HG03442 (cell line): ENCODE measurements at regions not wholly inside any gene's neighbourhood (a gene's known extent, or its start where the extent isn't known, plus 50 kb on each side); places are given as distances from the start of the nearest gene placed in this dataset.

Source experiments
- ATAC-seq: cut with Tn5 transposase; IDR thresholded peaks from one replicate; pipeline ENCODE4 v1.9.1; 2021; ENCODE audit warnings: mild to moderate bottlenecking, moderate library complexity; ENCODE audit not compliant: unreplicated experiment

DNA sequence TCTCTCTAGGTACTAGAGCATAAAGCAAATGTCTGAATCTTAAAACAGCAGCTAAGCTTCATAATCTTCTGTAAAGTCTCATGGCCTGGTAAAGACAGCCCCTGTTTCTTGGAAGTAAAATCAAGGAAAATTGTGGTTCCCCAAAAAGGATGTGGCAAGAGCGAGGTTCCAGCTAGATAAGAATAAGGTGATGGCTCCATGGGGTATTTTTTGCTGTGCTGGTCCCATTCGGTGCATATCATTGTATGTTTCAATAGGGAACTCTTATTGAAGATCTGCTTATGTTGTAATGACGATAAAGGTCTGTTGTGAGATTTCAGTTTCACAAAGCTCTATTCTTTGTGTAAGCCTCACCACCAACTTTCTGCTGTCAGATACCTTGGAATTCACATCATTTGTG, 316.9 kb upstream of the NOCT start:
- ATAC-seq: no peak

DNA sequence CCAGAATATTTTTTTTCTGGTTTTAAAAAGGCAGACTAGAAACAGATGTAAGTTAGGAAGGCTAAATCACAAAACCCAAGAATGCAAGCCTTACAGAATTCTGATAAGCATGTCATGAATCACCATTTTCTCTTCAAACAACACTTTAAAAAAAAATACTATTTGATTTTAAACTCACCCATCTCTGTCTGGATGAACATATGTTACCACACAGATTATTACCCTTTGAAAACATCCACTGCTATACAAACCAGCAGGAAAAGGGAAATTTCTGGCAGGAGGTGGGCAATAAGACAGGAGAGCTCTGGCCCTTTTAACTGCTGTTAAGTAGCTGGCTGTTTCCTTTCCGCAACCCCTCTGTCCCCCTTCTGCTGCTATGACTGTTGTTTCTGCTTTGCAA, 317.7 kb upstream of the NOCT start:
- no peak for ATAC-seq

DNA sequence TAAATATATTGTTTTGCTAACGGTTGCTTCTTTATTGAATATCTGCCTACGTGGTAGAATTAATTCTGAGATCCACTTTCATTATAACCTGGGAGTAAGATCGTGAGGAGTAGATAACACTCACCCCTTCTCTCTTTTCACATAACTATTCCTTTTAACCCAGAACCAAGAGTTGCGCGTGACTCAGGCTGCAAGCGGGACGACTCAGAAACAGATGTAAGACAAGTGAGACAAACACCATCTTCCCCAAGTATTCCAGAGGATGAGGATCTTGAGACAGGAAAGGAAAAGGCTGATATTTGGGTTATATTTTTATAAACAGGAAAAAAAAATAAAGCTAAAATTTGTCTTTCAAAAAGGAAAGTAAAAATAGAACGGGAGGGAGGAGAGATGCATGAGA, 318.8 kb upstream of the NOCT start:
- no peak for ATAC-seq

DNA sequence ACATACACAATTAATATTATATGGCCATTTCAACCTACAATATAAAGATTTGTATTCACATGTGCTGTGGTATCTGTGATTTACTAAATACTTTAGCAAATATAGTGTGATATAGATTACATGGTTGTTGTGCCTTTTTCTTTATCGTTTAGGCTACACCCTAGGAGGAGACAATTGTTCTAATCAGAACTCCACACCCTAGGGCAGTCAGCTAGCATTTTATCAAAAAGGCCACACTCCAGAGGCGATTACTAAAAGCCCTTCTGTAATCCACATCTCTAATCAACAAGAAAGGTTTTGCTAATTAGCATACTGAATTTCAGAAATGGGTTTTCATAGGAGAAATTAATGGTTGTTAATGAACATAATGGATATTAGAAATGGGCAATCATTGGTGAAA, 319.5 kb upstream of the NOCT start:
- no peak for ATAC-seq

DNA sequence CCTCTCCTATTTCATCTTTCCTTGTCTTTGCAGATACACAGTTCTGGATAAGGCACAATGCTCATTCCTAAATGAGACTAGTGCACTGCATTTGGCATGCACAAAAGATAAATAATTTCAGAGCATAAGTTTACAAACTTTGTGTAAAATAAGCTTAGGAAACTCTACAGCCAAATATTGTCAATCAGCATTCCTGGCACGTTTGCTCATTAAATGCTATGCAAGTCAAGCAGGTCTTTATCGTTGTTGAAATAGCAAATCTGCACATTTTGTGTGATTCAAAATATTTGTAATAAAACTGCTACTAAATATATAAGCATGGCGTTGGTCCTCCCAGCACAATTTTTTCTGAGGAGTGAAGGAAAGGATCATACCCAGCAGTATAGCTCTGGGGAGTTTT, 322.1 kb upstream of the NOCT start:
- no peak for ATAC-seq

DNA sequence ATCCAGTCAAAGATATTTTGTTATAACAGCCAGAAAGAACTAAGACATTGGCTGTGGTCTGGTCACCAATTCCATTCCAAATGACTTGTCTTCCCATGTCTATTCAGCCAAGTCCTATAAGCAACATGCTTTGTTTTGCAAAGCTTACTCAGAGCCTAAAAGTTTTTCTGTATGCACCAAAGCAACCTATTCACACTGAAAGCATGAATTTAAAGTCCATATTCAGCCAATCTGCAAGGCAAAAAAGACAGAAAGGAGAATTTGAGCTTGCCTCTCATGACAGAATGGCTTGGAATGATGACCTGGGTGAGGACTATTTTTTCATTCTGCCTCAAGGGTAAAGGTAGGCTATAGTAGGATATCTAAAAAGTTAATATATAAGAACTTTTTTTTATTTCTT, 323.2 kb upstream of the NOCT start:
- ATAC-seq: no peak

DNA sequence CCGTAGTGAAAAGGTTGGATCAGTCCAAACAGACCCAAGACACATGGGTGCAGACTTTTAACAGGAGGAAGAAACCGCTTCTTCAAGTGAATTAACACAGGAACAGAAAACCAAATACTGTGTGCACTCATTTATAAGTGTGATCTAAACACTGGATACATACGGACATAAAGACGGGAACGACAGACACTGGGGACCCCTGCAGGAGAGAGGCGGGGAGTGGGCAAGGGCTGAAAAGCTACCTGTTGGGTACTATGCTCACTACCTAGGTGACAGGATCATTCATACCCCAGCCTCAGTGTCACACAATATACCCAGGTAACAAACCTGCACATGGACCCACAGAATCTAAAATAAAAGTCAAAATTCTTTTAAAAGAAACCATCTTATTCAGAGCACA, 326.0 kb upstream of the NOCT start:
- ATAC-seq: no peak

DNA sequence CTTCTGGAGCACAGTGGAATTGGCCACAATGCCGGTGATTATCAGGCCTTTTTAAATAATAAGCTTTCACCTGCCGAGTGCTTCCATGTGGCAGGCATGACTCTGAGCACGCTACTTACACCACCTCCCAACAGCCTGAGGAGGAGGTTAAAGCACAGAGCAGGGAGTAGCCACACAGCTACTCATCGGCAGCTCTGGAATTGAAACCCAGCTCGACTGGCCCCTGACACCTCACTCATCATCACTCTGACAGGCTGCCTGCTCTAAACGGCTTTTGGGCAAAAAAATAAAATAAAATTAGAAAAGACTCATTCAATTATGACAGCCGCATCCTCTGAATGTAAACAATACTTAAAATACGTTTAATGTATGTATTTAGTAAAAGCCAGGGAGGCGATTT, 326.4 kb upstream of the NOCT start:
- ATAC-seq: no peak

DNA sequence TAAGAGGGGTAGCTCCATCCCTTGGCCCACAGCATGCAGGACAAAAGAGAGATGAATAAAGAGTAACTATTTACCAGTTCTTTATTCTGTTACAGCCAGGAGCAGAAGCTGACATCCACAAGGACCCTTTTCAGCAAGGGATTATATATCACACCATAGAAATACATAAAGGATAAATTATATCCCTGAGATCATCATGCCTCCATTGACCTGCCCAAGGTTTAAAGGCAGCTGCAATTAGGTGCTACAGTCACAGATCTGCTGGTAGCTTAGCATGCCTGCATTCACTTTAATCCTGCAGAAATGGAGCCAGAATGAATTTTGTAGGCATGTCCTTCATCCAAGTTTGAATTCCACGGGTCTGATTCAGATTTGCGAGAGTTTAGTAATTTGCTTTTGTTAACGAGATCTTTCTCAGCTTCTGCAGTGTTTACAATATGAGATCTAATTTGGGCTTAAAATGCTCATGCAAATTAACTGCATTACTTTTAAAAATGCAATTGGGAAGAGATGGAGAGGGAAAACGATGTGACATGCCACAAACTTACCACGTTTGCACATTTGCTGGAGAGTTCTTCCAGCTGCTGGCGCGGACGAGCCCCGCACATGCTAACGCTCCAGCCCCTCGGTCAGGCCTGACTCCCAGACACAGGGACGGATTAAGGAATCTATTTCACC, 327.0 kb upstream of the NOCT start:
- no peak for ATAC-seq

DNA sequence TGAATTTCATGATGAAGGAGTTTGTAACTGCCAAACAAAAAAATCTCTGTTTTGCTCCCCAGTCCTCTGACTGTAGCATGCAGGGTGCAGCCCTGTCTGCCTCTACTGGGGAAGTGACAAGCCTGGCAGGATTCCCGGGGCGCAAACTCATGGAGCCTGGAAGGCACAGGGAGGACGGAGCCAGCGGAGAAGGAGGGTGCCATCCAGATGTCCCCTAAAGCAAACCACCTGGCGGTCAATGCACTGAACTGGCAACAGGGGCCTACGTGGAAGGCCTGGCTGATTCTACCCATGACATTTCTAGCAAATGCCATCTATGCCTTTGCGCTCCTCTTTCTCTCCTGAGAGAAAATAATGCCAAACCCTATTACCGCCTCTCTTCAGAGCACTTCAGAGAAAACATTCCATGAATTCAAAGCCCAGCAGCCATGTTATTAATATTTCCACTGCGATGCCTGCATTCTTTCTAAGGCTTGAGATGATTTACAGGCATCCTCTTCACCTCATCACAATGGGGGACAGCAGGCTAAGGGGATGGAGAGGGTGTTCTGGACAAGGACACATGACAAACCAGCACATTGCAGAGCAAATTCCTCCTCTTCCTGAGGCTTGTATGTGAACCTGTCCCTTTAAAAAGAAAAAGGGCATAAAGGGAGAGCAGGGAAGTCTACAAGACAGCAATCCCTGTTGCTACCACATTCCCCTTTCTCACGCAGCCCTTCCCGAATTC, 329.3 kb upstream of the NOCT start:
- no peak for ATAC-seq

DNA sequence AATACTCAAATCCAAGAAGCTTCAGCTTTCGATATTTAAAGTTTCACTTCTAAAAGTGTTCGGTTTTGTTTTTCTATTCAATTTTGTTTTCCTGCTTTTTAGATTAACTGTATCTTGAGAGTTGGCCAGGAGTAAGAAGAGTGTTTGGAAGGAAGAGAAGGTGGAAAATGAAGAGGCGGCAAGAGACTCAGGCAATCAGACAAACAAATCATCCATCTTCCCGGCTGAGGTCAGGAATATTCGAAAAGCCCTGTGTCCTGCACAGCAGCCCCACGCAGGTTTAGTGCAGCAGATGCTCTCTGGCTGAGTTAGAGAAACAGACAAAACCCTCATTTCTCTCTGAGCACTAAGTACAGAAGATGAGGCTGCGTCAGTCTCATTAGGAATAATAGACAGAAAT, 330.3 kb upstream of the NOCT start:
- no peak for ATAC-seq

DNA sequence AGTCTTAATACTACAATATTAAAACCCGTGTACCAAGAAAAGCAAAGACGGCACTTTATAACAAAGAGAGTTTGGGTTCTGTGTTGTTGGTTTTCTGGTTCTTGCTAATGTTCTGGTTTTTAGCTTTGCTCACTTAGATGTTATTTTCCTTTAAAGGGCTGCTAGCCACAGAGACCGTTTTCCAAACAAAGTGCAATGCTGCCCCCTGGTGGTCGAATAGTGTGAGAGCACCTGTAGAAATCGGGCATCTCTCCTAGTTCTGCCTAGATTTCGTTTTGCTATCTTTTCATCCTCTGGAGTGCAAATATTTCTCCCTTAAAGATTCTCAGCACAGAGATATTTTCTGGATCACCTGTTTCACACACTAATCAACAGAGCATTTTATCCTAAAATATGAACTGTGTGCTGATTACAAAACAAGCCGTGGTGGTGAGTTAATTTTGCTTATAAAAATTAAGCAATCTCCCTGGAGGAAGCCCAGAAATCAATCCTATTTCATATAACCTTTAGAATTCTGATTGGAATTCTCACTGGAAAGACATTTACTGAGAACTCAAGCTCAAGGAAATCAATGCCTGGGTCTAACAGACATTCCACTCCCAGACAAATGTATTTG, 334.5 kb upstream of the NOCT start:
- peak; percentile 84 for ATAC-seq

DNA sequence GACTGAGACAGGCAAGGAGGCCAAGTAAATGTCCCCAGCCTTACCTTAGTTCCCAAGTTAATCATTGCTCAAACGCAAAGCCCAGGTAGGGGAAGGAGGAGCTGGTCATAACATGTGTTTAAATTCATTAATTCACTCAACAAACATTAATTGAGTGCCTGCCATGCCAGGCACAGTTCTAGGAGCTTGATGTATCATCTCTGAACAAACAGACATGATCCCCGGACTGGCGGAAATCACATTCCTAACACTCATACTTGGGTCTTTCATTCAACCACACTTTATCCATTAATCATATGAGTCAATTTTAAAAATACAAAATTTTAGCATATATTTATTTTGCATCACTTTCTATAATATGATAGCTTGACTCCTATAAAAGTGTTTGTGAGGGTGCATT, 335.3 kb upstream of the NOCT start:
- no peak for ATAC-seq

DNA sequence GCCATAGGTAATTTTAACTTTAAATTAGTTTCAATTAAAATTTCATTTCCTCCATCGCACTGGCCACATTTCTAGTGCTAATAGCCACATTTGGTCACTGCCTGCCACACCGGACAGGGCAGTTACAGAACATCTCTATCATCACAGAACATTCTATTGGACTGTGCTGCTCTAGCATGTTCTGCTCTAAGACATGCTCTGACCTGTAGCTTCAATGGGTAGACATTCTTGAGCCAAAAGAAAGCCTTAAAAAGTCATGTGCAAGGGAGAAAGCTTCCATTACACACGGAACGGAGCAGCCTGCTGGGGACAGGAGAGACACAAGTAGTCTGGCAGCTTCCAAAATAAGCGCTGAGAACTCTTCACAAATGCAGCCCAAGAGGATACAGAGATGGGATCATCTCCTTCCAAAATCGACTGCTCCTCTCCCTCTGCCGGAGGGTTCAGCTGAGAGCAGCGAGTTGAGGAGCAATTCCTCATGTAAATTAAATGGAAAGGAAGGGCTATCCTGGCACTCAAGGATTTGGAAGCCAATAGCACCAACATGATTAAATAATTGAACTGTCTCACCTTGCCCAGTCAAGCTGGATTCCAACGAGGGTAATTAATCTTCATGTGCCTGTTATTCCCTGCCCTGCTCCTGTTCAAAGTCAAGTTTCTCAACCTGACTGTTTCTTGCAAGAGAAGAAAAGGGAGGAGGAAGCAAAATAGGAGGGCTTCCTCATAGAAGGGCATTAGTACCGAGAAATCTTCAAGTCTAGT, 336.4 kb upstream of the NOCT start:
- no peak for ATAC-seq

DNA sequence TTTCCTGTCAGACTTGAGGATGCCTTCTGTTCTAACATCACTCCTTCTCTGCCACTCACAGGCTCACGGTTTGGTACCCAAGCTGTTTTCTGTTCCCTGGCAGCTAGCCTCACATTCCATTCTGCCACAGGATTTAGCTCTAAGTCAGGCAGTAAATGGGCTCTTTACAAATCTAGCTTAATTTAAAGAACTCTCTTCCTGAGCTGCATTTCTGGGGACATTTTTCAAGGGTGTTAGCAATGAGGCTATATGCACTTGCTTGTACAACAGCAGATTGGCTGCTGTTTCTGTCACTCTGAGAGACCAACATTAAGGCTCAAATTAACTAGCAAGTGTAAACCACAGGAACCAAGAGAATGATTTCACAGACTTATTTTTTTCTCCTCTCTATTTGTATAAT, 337.8 kb upstream of the NOCT start:
- no peak for ATAC-seq

DNA sequence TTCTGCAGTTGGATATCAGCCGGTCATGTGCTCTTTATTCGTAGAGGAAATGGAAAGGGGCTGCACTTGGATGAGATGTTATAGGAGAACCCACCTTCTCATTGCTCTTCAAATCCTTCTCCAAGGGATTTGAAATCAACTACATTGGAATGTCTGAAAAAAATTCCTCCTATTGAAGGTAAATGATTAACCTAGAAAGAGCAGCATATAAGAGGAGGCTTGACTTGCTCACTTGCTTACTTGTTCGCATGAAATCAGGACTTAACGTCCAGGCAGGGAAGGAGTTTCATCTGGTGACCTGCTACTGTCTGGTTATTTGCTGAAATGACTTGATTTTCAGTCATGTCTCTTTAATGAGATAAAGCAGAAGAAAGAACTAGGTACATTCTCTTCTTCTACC, 338.4 kb upstream of the NOCT start:
- no peak for ATAC-seq

DNA sequence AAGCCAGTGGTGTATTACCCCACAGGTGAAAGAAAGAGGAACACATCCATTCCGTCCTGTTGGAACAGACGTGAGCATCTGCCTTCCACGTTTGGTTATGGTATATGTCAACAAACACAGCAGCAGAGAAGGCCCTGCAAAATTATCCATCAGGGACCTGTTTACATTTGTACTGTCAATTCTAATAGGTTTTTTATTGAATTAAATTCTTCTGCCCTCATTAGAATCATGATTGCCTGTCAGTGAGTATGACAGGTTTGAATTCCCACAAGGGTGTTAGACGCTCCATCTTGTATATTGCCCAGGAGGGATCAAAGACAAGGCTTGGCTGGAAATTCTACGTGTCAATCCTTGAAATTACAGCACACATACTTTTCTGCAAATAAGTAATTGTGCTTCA, 339.9 kb upstream of the NOCT start:
- ATAC-seq: no peak

DNA sequence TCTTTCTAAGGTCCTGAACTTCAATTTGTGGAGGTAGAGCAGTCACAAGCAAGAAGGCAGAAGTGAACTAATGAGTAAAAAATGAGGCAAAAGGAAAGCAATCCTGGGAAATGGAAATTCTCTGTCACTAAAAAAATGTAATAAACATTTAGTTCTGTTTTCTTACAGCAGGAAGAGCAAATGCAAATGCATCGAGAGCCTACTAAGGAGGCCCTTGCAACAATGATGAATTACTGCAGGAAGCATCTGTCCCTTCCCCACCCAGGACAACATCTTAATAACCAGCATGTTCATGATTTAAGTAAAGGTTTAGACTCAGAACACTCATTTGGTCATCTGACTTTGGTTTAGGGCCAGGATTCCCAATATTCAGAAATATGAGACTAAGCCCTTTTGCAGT, 341.4 kb upstream of the NOCT start:
- ATAC-seq: no peak

DNA sequence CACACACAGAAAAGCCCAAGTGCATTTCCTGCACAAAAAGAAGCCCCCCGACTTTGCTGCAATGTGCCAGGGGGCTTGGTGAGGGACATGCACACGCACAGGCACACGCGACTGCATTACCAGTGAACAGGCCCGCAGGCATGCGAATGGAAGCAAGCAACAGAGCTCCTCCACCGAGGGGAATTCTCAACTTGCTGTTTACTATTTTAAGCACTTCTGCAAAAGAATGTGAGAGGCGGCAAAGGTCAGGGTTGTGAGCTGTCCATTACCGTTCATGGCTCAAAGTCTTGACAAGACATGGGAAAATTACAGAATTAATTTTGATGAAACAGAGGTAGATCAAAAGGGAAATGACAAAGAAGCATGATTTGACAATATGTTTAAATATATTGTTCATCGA, 342.5 kb upstream of the NOCT start:
- no peak for ATAC-seq

DNA sequence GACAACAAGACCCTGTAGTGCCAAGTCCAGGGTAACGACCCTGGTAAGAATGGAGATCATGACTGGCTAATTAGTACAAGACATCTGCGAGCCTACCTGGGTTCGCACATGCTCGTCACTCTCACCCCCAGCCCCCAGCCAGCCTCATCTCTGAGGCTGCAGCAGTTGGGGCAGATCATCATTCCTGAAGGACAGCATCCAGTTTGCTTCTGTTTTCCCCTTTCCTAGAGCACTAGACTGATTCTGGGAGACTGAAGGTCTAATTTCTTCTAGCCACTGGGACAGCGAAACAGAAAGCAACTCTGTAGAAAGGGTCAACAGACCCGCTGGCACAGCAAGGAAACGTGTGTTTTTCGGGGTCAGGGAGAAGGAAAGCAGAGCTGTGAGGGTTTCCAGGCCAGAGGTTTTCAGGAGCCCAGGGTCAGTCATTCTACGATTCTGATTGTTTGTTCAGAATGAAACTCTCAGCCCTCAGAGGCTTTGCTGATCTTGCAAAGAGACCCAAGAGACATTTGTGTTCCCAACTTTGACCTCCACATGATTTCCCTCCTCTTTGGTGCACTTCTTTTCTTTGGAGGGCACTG, 343.1 kb upstream of the NOCT start:
- peak; percentile 76 for ATAC-seq

DNA sequence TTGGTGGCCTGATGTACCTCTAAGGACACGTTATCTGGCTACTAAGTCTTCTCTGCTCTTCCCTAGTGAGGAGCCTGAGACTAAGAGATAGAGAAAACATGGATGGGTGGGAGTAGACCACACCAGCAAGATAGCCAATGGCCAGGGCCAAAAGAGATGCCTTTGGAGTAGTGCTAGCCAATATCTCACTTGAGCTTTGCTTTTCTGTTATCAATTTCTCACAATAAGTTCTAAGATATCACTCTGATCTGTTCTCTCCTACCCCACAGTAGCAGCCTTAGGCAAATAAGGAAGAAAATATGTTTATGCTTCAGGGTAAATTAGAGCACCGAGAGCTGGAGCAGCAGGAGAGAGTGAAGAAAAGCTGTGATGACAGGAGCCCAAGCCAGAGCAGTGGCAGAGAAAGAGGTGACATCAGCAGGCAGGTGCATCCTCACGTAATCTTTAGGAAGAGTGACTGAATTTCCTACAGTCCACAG, 343.9 kb upstream of the NOCT start:
- ATAC-seq: no peak
